HepG2 (cell line): ENCODE measurements at regions not wholly inside any gene's neighbourhood (a gene's known extent, or its start where the extent isn't known, plus 50 kb on each side); places are given as distances from the start of the nearest gene placed in this dataset.

ENCODE experiments used
- CHD2 ChIP-seq: IDR thresholded peaks from 2 replicates; pipeline ENCODE4 v1.6.1; 2011; ENCODE audit warnings: low read depth, low read length, improper control_type of control experiment
- CTCF ChIP-seq: sonication (generic); formaldehyde crosslinking; IDR thresholded peaks from 2 replicates; pipeline ENCODE4 v1.5.0; 2020; ENCODE audit warnings: mild to moderate bottlenecking, missing genetic modification reagents, moderate library complexity
- E2F1 ChIP-seq: sonication (generic); formaldehyde crosslinking; IDR thresholded peaks from 2 replicates; pipeline ENCODE4 v1.5.0; 2020; ENCODE audit warnings: missing genetic modification reagents
- ESRRA ChIP-seq: sonication (generic); formaldehyde crosslinking; IDR thresholded peaks from 2 replicates; pipeline ENCODE4 v1.5.1; 2020; ENCODE audit warnings: mild to moderate bottlenecking, low read depth, missing genetic modification reagents
- NBN ChIP-seq: fragments of 450-650 bp; conservative IDR thresholded peaks from 2 replicates; pipeline ENCODE4 v1.6.1; 2017
- NPAS2 ChIP-seq: sonication (generic); formaldehyde crosslinking; IDR thresholded peaks from 2 replicates; pipeline ENCODE4 v1.8.0; 2022; ENCODE audit warnings: mild to moderate bottlenecking, missing genetic modification reagents, borderline replicate concordance
- SP4 ChIP-seq: sonication (generic); formaldehyde crosslinking; IDR thresholded peaks from 2 replicates; pipeline ENCODE4 v1.8.1; 2023; ENCODE audit warnings: mild to moderate bottlenecking, missing genetic modification reagents
- ZNF496 ChIP-seq: sonication (generic); formaldehyde crosslinking; IDR thresholded peaks from 2 replicates; pipeline ENCODE4 v1.8.1; 2023; ENCODE audit warnings: mild to moderate bottlenecking, moderate library complexity, missing genetic modification reagents; ENCODE audit not compliant: insufficient replicate concordance

- TF ChIP-seq CTCF (CRISPR knock-in tag), result no peak
- TF ChIP-seq E2F1 (CRISPR knock-in tag), result no peak
- TF ChIP-seq NPAS2 (CRISPR knock-in tag), result no peak
- TF ChIP-seq ESRRA (CRISPR knock-in tag), result no peak
- TF ChIP-seq SP4 (CRISPR knock-in tag), result no peak
- no peak for TF ChIP-seq NBN
- no peak for TF ChIP-seq CHD2
- no peak for TF ChIP-seq ZNF496
Observed at GRCh38 chr6:141437011-141437410, 695.7 kb upstream of the GJE1 start.
